Endodermal cell (in vitro differentiated cells): ENCODE measurements at regions not wholly inside any gene's neighbourhood (a gene's known extent, or its start where the extent isn't known, plus 50 kb on each side); places are given as distances from the start of the nearest gene placed in this dataset.

Source experiments
- DNase-seq: peaks from one replicate; pipeline ENCODE4 v3.0.0-alpha.2; 2017
- H3K27ac ChIP-seq: 2 replicates; pipeline ENCODE4 v1.5.1; 2013; ENCODE audit warnings: mild to moderate bottlenecking, low read depth, low read length, moderate library complexity
- H3K27me3 ChIP-seq: 2 replicates; pipeline ENCODE4 v1.6.1; 2013; ENCODE audit warnings: mild to moderate bottlenecking, low read length, moderate library complexity; ENCODE audit not compliant: insufficient read depth, control insufficient read depth, poor library complexity, severe bottlenecking
- H3K36me3 ChIP-seq: 2 replicates; pipeline ENCODE4 v1.7.0; 2013; ENCODE audit warnings: mild to moderate bottlenecking, low read length, moderate library complexity; ENCODE audit not compliant: control insufficient read depth, insufficient read depth
- H3K4me1 ChIP-seq: one replicate; pipeline ENCODE4 v1.7.0; 2013; ENCODE audit warnings: low read length; ENCODE audit not compliant: control insufficient read depth, insufficient read depth
- H3K4me3 ChIP-seq: 2 replicates; pipeline ENCODE4 v1.5.1; 2013; ENCODE audit warnings: mild to moderate bottlenecking, low read length, moderate library complexity
- H3K9ac ChIP-seq: 2 replicates; pipeline ENCODE4 v1.6.1; 2013; ENCODE audit warnings: mild to moderate bottlenecking, low read length, moderate library complexity; ENCODE audit not compliant: poor library complexity, severe bottlenecking; ENCODE audit errors: extremely low read depth
- H3K9me3 ChIP-seq: 2 replicates; pipeline ENCODE4 v1.6.1; 2013; ENCODE audit warnings: mild to moderate bottlenecking, low read length, moderate library complexity; ENCODE audit not compliant: control insufficient read depth
- H3K27ac Mint-ChIP-seq: 2 replicates; pipeline ENCODE4 v1.8.0; 2020; ENCODE audit warnings: mixed read lengths
- H3K27me3 Mint-ChIP-seq: 2 replicates; pipeline ENCODE4 v1.8.0; 2021; ENCODE audit warnings: mild to moderate bottlenecking, mixed read lengths; ENCODE audit not compliant: insufficient read depth
- H3K36me3 Mint-ChIP-seq: 2 replicates; pipeline ENCODE4 v1.8.0; 2020; ENCODE audit warnings: low read depth, mixed read lengths
- H3K4me1 Mint-ChIP-seq: 2 replicates; pipeline ENCODE4 v1.8.0; 2020; ENCODE audit warnings: mixed read lengths
- H3K4me3 Mint-ChIP-seq: 2 replicates; pipeline ENCODE4 v1.8.0; 2020; ENCODE audit warnings: mild to moderate bottlenecking, moderate library complexity, mixed read lengths
- H3K9me3 Mint-ChIP-seq: 2 replicates; pipeline ENCODE4 v1.8.0; 2020; ENCODE audit warnings: mild to moderate bottlenecking, mixed read lengths
- CTCF ChIP-seq: fragments of 200-600 bp; sonication (generic); conservative IDR thresholded peaks from 2 replicates; pipeline ENCODE4 v1.5.0; 2021; ENCODE audit warnings: antibody characterized with exemption, mild to moderate bottlenecking
- WGBS, 2 experiments: methylation state at CpG; one replicate each; pipeline versions ENCODE4 v1.1.5 to v1.1.7; 2013; ENCODE audit warnings: missing lambda C conversion rate in 2 of 2, mixed read lengths in 1 of 2; ENCODE audit not compliant: insufficient coverage in 1 of 2, insufficient read length in 1 of 2; 5-methylcytosine and 5-hydroxymethylcytosine counted together

- Histone ChIP-seq H3K27me3 (no peaks in the 10 kb centered on the region), H3K9me3 (no peaks in the 10 kb centered on the region), H3K4me1 (no peaks in the 10 kb centered on the region), H3K4me3 (no peak overlapping the region), H3K27ac (peak overlapping the region; percentile 79), H3K9ac (no peak overlapping the region), H3K36me3 (no peaks in the 10 kb centered on the region)
- Mint-ChIP-seq H3K9me3 (no peaks in the 10 kb centered on the region), H3K4me3 (no peak overlapping the region), H3K27ac (no peak overlapping the region), H3K27me3 (no peaks in the 10 kb centered on the region), H3K4me1 (no peaks in the 10 kb centered on the region), H3K36me3 (no peaks in the 10 kb centered on the region)
- WGBS, 2 experiments: 67% methylated on average over 1 of the region's 1 CpG; no CpG with 5 or more reads in 1 of the 2 experiments
- DNase-seq: peak; percentile 50
- no peak for TF ChIP-seq CTCF
Observed at GRCh38 chr6:94130478-94130877, 711.1 kb upstream of the EPHA7 start.

GRCh38 chr6:94129926-94130325 lies 710.6 kb upstream of the EPHA7 start:
- H3K9me3 ChIP-seq: no peaks in the 10 kb centered on the region
- H3K36me3 ChIP-seq: no peaks in the 10 kb centered on the region
- no peak overlapping the region for H3K27ac ChIP-seq
- Mint-ChIP-seq H3K27me3 (no peaks in the 10 kb centered on the region), H3K9me3 (no peaks in the 10 kb centered on the region), H3K27ac (no peak overlapping the region), H3K4me3 (no peak overlapping the region), H3K4me1 (no peaks in the 10 kb centered on the region), H3K36me3 (no peaks in the 10 kb centered on the region)
- no peaks in the 10 kb centered on the region for H3K27me3 ChIP-seq
- no peaks in the 10 kb centered on the region for H3K4me1 ChIP-seq
- no peak for DNase-seq
- no peak for TF ChIP-seq CTCF
- no peak overlapping the region for H3K4me3 ChIP-seq
- H3K9ac ChIP-seq: no peak overlapping the region

- H3K36me3 ChIP-seq: no peaks in the 10 kb centered on the region
Observed at GRCh38 chr6:94127716-94128115, 708.4 kb upstream of the EPHA7 start.

More at GRCh38 chr6:94127716-94128115, 708.4 kb upstream of the EPHA7 start:
- no peak overlapping the region for H3K4me3 ChIP-seq
- Mint-ChIP-seq H3K36me3 (no peaks in the 10 kb centered on the region), H3K9me3 (no peaks in the 10 kb centered on the region), H3K4me3 (no peak overlapping the region), H3K4me1 (no peaks in the 10 kb centered on the region), H3K27me3 (no peaks in the 10 kb centered on the region), H3K27ac (no peak overlapping the region)
- no peaks in the 10 kb centered on the region for H3K9me3 ChIP-seq
- no peaks in the 10 kb centered on the region for H3K27me3 ChIP-seq
- no peaks in the 10 kb centered on the region for H3K4me1 ChIP-seq
- WGBS, 2 experiments: 94% methylated on average over 1 of the region's 1 CpG; no CpG with 5 or more reads in 1 of the 2 experiments
- H3K9ac ChIP-seq: no peak overlapping the region
- DNase-seq: no peak
- no peak overlapping the region for H3K27ac ChIP-seq
- TF ChIP-seq CTCF: no peak
